WTC11 (cell line): ENCODE measurements at regions not wholly inside any gene's neighbourhood (a gene's known extent, or its start where the extent isn't known, plus 50 kb on each side); places are given as distances from the start of the nearest gene placed in this dataset.

Experiments
- ATAC-seq: fragments of 200-7000 bp; cut with Tn5 transposase; 2 replicates; pipeline ENCODE4 v1.10.0; 2021; ENCODE audit warnings: mild to moderate bottlenecking, moderate library complexity
- CTCF ChIA-PET: fragments of 300-600 bp; sonication (Branson Sonifier 250); formaldehyde crosslinking; loops from one replicate; lab custom pipeline; 2021; ENCODE audit warnings: antibody characterized with exemption; lab: Charles Lee
- POLR2A ChIA-PET: fragments of 350-600 bp; sonication (Branson Sonifier 250); formaldehyde crosslinking; loops from one replicate; lab custom pipeline; 2021; ENCODE audit warnings: antibody characterized with exemption; lab: Charles Lee
- DNase-seq: peaks from one replicate; pipeline ENCODE4 v3.0.0; 2021; ENCODE audit warnings: low spot score
- H3K27ac Mint-ChIP-seq: 2 replicates; pipeline ENCODE4 v1.8.0; 2021; ENCODE audit warnings: mixed read lengths
- H3K27me3 Mint-ChIP-seq: 2 replicates; pipeline ENCODE4 v1.8.0; 2021; ENCODE audit warnings: low read depth, mild to moderate bottlenecking, moderate library complexity, mixed read lengths
- H3K36me3 Mint-ChIP-seq: 2 replicates; pipeline ENCODE4 v1.8.0; 2021; ENCODE audit warnings: mixed read lengths
- H3K4me1 Mint-ChIP-seq: 2 replicates; pipeline ENCODE4 v1.8.0; 2022; ENCODE audit warnings: mixed read lengths
- H3K4me3 Mint-ChIP-seq: 2 replicates; pipeline ENCODE4 v1.8.0; 2021; ENCODE audit warnings: mild to moderate bottlenecking, moderate library complexity, mixed read lengths
- H3K9me3 Mint-ChIP-seq: 2 replicates; pipeline ENCODE4 v1.8.0; 2021; ENCODE audit warnings: mixed read lengths
- CREB1 ChIP-seq: sonication (generic); formaldehyde crosslinking; IDR thresholded peaks from 2 replicates; pipeline ENCODE4 v1.8.0; 2023; ENCODE audit warnings: mild to moderate bottlenecking, missing genetic modification reagents
- CREM ChIP-seq: sonication (generic); formaldehyde crosslinking; IDR thresholded peaks from 2 replicates; pipeline ENCODE4 v1.8.1; 2022; ENCODE audit warnings: mild to moderate bottlenecking, missing genetic modification reagents, moderate library complexity
- ETV6 ChIP-seq: sonication (generic); formaldehyde crosslinking; IDR thresholded peaks from 2 replicates; pipeline ENCODE4 v1.8.1; 2022; ENCODE audit warnings: mild to moderate bottlenecking, missing genetic modification reagents
- FOXJ3 ChIP-seq: sonication (generic); formaldehyde crosslinking; IDR thresholded peaks from 2 replicates; pipeline ENCODE4 v1.9.0; 2021; ENCODE audit warnings: missing genetic modification reagents, mild to moderate bottlenecking, borderline replicate concordance
- JUN ChIP-seq: sonication (generic); formaldehyde crosslinking; IDR thresholded peaks from 2 replicates; pipeline ENCODE4 v1.8.0; 2023; ENCODE audit warnings: mild to moderate bottlenecking, missing genetic modification reagents
- MAX ChIP-seq: sonication (generic); formaldehyde crosslinking; IDR thresholded peaks from 2 replicates; pipeline ENCODE4 v1.8.0; 2022; ENCODE audit warnings: mild to moderate bottlenecking, missing genetic modification reagents
- RORB ChIP-seq: fragments of 250-450 bp; sonication (Bioruptor Pico); IDR thresholded peaks from 2 replicates; pipeline ENCODE4 v1.9.0; 2021; ENCODE audit warnings: mild to moderate bottlenecking
- SMAD4 ChIP-seq: sonication (generic); formaldehyde crosslinking; IDR thresholded peaks from 2 replicates; pipeline ENCODE4 v1.8.0; 2022; ENCODE audit warnings: mild to moderate bottlenecking, missing genetic modification reagents
- SOX15 ChIP-seq: fragments of 250-450 bp; sonication (Bioruptor Pico); IDR thresholded peaks from 2 replicates; pipeline ENCODE4 v1.9.0; 2021; ENCODE audit warnings: mild to moderate bottlenecking
- TEAD4 ChIP-seq: sonication (generic); formaldehyde crosslinking; IDR thresholded peaks from 2 replicates; pipeline ENCODE4 v1.8.0; 2022; ENCODE audit warnings: mild to moderate bottlenecking, missing genetic modification reagents
- ZBTB21 ChIP-seq: sonication (generic); formaldehyde crosslinking; IDR thresholded peaks from 2 replicates; pipeline ENCODE4 v1.8.1; 2023; ENCODE audit warnings: mild to moderate bottlenecking, missing genetic modification reagents, borderline replicate concordance
- ZNF219 ChIP-seq: sonication (generic); formaldehyde crosslinking; IDR thresholded peaks from 2 replicates; pipeline ENCODE4 v1.8.0; 2023; ENCODE audit warnings: missing genetic modification reagents, mild to moderate bottlenecking, borderline replicate concordance
- ZNF232 ChIP-seq: sonication (generic); formaldehyde crosslinking; IDR thresholded peaks from 2 replicates; pipeline ENCODE4 v1.8.0; 2022; ENCODE audit warnings: mild to moderate bottlenecking, missing genetic modification reagents
- ZNF317 ChIP-seq: sonication (generic); formaldehyde crosslinking; IDR thresholded peaks from 2 replicates; pipeline ENCODE4 v1.8.1; 2023; ENCODE audit warnings: low read depth, mild to moderate bottlenecking, moderate library complexity, missing genetic modification reagents, borderline replicate concordance
- ZNF396 ChIP-seq: fragments of 250-450 bp; sonication (Bioruptor Pico); IDR thresholded peaks from 2 replicates; pipeline ENCODE4 v1.8.0; 2021; ENCODE audit warnings: mild to moderate bottlenecking, moderate library complexity, borderline replicate concordance
- ZNF425 ChIP-seq: fragments of 250-450 bp; sonication (Bioruptor Pico); conservative IDR thresholded peaks from 2 replicates; pipeline ENCODE4 v1.9.0; 2021; ENCODE audit warnings: mild to moderate bottlenecking
- TF ChIP-seq, protein P1 (sequence below): sonication (generic); formaldehyde crosslinking; IDR thresholded peaks from 2 replicates; pipeline ENCODE4 v1.8.1; 2022; ENCODE audit warnings: missing genetic modification reagents, borderline replicate concordance
- TF ChIP-seq, protein P2 (sequence below): fragments of 200-600 bp; IDR thresholded peaks from 2 replicates; pipeline ENCODE4 v1.8.0; 2022; ENCODE audit warnings: antibody characterized with exemption
- TF ChIP-seq, protein P3 (sequence below): fragments of 250-450 bp; sonication (Bioruptor Pico); IDR thresholded peaks from 2 replicates; pipeline ENCODE4 v1.9.0; 2021; ENCODE audit warnings: moderate library complexity, mild to moderate bottlenecking, inconsistent platforms, borderline replicate concordance
- TF ChIP-seq, protein P4 (sequence below): sonication (generic); formaldehyde crosslinking; conservative IDR thresholded peaks from 2 replicates; pipeline ENCODE4 v1.8.1; 2022; ENCODE audit warnings: mild to moderate bottlenecking, missing genetic modification reagents
- TF ChIP-seq, protein P5 (sequence below): sonication (generic); formaldehyde crosslinking; IDR thresholded peaks from 2 replicates; pipeline ENCODE4 v1.8.1; 2023; ENCODE audit warnings: mild to moderate bottlenecking, missing genetic modification reagents
- TF ChIP-seq, protein P6 (sequence below): sonication (generic); formaldehyde crosslinking; IDR thresholded peaks from 2 replicates; pipeline ENCODE4 v1.8.0; 2022; ENCODE audit warnings: mild to moderate bottlenecking, missing genetic modification reagents

DNA sequence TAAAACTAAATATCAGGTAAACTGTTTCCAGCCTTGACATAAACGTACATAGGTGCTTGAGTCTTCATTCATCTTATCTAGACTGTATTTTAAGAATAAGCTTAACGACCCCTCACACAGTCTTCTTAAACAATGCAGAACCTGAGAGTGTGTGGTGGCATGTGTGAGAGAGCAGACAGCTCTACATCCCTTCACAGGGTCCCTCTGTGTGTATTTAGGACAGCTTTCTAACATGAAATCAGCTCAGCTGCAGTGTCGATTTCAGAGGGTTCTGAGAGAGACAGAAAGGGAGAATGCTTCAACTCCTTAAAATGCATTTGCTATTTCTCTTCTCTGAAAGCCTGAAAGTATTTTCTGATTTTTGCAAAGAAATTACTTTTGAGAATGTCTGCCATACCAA lies 185.2 kb downstream of the GRB14 start:
- H3K4me3 Mint-ChIP-seq: no peak overlapping the region
- POLR2A ChIA-PET: no interaction called here
- CTCF ChIA-PET: interaction anchor here (0.8 kb wide), 1 partner anchor 9 kb away, joined by 3 read pairs; no protein-coding TSS in a partner anchor
- TF ChIP-seq ZNF219 (CRISPR knock-in tag): no peak
- TF ChIP-seq CREM (CRISPR knock-in tag): no peak
- no peak overlapping the region for H3K27ac Mint-ChIP-seq
- H3K27me3 Mint-ChIP-seq: no peaks in the 10 kb centered on the region
- no peaks in the 10 kb centered on the region for H3K36me3 Mint-ChIP-seq
- peaks cover 12% of the 10 kb centered on the region for H3K4me1 Mint-ChIP-seq
- DNase-seq (no peak), ATAC-seq (no peak; the same call in none of the 2 replicates)
- H3K9me3 Mint-ChIP-seq: no peaks in the 10 kb centered on the region

DNA sequence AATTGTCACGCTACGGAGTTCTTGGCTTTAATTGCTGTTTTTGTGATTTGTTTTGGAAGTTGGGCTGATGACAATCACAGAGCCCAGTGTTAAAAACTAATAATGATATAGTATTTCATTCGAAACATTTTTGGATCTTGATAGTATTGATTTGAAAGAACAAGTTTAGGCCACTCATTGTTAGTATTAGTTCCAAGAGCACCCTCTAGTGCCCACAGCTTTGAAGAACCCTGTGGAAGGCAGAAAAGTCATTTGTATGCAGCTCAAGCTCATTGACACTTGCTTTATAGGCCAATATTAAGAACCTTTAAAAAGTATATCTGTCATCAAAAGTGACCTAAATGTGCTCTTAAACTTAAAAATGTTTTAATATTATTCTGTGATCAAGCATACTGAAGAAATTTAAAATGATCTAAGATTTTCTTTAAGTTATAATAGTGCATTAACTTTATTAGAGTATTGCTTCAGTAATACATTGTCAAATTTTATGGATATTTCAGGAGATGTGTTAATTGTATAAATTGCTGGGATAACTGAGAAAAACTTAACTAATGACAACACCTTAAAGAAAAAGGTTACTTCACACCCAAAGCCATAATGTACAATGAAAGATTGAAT lies 191.0 kb downstream of the GRB14 start:
- ChIA-PET CTCF (interaction anchor here (0.6 to 1.7 kb wide), 9 partner anchors 9 to 1259 kb away, joined by 3 to 8 read pairs (median 4); no protein-coding TSS in a partner anchor), POLR2A (interaction anchor here (0.5 kb wide), 1 partner anchor 296 kb away, joined by 4 read pairs; no protein-coding TSS in a partner anchor)
- Mint-ChIP-seq H3K27ac (no peak overlapping the region), H3K27me3 (no peaks in the 10 kb centered on the region), H3K4me1 (peaks cover 19% of the 10 kb centered on the region), H3K4me3 (no peak overlapping the region), H3K36me3 (no peaks in the 10 kb centered on the region), H3K9me3 (no peaks in the 10 kb centered on the region)
- TF ChIP-seq, protein P1, sequence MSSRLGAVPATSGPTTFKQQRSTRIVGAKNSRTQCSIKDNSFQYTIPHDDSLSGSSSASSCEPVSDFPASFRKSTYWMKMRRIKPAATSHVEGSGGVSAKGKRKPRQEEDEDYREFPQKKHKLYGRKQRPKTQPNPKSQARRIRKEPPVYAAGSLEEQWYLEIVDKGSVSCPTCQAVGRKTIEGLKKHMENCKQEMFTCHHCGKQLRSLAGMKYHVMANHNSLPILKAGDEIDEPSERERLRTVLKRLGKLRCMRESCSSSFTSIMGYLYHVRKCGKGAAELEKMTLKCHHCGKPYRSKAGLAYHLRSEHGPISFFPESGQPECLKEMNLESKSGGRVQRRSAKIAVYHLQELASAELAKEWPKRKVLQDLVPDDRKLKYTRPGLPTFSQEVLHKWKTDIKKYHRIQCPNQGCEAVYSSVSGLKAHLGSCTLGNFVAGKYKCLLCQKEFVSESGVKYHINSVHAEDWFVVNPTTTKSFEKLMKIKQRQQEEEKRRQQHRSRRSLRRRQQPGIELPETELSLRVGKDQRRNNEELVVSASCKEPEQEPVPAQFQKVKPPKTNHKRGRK: no peak
- TF ChIP-seq, protein P2, sequence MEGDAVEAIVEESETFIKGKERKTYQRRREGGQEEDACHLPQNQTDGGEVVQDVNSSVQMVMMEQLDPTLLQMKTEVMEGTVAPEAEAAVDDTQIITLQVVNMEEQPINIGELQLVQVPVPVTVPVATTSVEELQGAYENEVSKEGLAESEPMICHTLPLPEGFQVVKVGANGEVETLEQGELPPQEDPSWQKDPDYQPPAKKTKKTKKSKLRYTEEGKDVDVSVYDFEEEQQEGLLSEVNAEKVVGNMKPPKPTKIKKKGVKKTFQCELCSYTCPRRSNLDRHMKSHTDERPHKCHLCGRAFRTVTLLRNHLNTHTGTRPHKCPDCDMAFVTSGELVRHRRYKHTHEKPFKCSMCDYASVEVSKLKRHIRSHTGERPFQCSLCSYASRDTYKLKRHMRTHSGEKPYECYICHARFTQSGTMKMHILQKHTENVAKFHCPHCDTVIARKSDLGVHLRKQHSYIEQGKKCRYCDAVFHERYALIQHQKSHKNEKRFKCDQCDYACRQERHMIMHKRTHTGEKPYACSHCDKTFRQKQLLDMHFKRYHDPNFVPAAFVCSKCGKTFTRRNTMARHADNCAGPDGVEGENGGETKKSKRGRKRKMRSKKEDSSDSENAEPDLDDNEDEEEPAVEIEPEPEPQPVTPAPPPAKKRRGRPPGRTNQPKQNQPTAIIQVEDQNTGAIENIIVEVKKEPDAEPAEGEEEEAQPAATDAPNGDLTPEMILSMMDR: peak; percentile 23
- no peak for TF ChIP-seq ZNF232 (CRISPR knock-in tag)
- DNase-seq (peak; percentile 34), ATAC-seq (peak; percentile 87)

DNA sequence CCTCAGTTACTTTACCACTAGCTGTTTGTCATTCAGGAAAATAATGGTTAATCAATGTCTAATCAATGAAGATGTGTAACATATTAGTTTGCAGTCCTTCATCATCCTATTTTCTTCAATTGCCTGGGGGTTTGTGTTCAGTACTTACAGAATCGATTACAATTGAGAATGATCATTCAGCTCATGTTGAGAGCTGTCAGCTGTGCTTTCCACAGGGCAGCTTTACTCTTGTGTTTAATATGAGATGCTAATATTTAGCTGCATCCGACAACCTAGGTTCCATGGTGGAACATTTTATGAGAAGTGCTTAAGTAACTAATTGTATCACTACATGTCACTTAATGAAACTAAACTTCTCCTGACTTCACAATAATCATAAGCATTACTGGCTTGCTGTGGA lies 191.9 kb downstream of the GRB14 start:
- Mint-ChIP-seq H3K4me1 (peaks cover 23% of the 10 kb centered on the region), H3K27me3 (no peaks in the 10 kb centered on the region), H3K4me3 (no peak overlapping the region), H3K36me3 (no peaks in the 10 kb centered on the region), H3K9me3 (no peaks in the 10 kb centered on the region), H3K27ac (no peak overlapping the region)
- POLR2A ChIA-PET: no interaction called here
- DNase-seq: no peak
- no peak for ATAC-seq
- CTCF ChIA-PET: interaction anchor here (1.0 to 1.7 kb wide), 5 partner anchors 35 to 369 kb away, joined by 3 to 8 read pairs (median 3); no protein-coding TSS in a partner anchor
- no peak for TF ChIP-seq ZBTB21 (CRISPR knock-in tag)
- TF ChIP-seq TEAD4 (CRISPR knock-in tag): no peak
- TF ChIP-seq, protein P3, sequence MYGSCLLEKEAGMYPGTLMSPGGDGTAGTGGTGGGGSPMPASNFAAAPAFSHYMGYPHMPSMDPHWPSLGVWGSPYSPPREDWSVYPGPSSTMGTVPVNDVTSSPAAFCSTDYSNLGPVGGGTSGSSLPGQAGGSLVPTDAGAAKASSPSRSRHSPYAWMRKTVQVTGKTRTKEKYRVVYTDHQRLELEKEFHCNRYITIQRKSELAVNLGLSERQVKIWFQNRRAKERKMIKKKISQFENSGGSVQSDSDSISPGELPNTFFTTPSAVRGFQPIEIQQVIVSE (CRISPR knock-in tag): no peak
- TF ChIP-seq, protein P4, sequence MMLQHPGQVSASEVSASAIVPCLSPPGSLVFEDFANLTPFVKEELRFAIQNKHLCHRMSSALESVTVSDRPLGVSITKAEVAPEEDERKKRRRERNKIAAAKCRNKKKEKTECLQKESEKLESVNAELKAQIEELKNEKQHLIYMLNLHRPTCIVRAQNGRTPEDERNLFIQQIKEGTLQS (CRISPR knock-in tag): no peak
- no peak for TF ChIP-seq ZNF425 (CRISPR knock-in tag)
- TF ChIP-seq, protein P5, sequence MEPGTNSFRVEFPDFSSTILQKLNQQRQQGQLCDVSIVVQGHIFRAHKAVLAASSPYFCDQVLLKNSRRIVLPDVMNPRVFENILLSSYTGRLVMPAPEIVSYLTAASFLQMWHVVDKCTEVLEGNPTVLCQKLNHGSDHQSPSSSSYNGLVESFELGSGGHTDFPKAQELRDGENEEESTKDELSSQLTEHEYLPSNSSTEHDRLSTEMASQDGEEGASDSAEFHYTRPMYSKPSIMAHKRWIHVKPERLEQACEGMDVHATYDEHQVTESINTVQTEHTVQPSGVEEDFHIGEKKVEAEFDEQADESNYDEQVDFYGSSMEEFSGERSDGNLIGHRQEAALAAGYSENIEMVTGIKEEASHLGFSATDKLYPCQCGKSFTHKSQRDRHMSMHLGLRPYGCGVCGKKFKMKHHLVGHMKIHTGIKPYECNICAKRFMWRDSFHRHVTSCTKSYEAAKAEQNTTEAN (CRISPR knock-in tag): no peak
- TF ChIP-seq, protein P6, sequence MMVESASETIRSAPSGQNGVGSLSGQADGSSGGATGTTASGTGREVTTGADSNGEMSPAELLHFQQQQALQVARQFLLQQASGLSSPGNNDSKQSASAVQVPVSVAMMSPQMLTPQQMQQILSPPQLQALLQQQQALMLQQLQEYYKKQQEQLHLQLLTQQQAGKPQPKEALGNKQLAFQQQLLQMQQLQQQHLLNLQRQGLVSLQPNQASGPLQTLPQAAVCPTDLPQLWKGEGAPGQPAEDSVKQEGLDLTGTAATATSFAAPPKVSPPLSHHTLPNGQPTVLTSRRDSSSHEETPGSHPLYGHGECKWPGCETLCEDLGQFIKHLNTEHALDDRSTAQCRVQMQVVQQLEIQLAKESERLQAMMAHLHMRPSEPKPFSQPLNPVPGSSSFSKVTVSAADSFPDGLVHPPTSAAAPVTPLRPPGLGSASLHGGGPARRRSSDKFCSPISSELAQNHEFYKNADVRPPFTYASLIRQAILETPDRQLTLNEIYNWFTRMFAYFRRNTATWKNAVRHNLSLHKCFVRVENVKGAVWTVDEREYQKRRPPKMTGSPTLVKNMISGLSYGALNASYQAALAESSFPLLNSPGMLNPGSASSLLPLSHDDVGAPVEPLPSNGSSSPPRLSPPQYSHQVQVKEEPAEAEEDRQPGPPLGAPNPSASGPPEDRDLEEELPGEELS (CRISPR knock-in tag): no peak
- TF ChIP-seq SMAD4: no peak
- TF ChIP-seq ZNF396 (CRISPR knock-in tag): no peak
- no peak for TF ChIP-seq CREM (CRISPR knock-in tag)
- TF ChIP-seq FOXJ3 (CRISPR knock-in tag): no peak
- no peak for TF ChIP-seq JUN
- TF ChIP-seq ETV6: no peak
- TF ChIP-seq MAX: no peak
- no peak for TF ChIP-seq CREB1 (CRISPR knock-in tag)
- TF ChIP-seq SOX15 (CRISPR knock-in tag): no peak
- TF ChIP-seq RORB (CRISPR knock-in tag): no peak
- TF ChIP-seq ZNF317: no peak
